GM12892 (cell line): ENCODE measurements at regions not wholly inside any gene's neighbourhood (a gene's known extent, or its start where the extent isn't known, plus 50 kb on each side); places are given as distances from the start of the nearest gene placed in this dataset.

Experiments
- POLR2A ChIP-seq: IDR thresholded peaks from 2 replicates; pipeline ENCODE4 v1.6.1; 2011; ENCODE audit warnings: low read depth, low read length, control low read depth
- POLR2AphosphoS5 ChIP-seq: IDR thresholded peaks from 2 replicates; pipeline ENCODE4 v1.6.1; 2011; ENCODE audit warnings: low read depth, low read length, control low read depth
- TAF1 ChIP-seq: IDR thresholded peaks from 2 replicates; pipeline ENCODE4 v1.6.1; 2011; ENCODE audit warnings: low read depth, mild to moderate bottlenecking, control low read depth, low read length, borderline replicate concordance

DNA sequence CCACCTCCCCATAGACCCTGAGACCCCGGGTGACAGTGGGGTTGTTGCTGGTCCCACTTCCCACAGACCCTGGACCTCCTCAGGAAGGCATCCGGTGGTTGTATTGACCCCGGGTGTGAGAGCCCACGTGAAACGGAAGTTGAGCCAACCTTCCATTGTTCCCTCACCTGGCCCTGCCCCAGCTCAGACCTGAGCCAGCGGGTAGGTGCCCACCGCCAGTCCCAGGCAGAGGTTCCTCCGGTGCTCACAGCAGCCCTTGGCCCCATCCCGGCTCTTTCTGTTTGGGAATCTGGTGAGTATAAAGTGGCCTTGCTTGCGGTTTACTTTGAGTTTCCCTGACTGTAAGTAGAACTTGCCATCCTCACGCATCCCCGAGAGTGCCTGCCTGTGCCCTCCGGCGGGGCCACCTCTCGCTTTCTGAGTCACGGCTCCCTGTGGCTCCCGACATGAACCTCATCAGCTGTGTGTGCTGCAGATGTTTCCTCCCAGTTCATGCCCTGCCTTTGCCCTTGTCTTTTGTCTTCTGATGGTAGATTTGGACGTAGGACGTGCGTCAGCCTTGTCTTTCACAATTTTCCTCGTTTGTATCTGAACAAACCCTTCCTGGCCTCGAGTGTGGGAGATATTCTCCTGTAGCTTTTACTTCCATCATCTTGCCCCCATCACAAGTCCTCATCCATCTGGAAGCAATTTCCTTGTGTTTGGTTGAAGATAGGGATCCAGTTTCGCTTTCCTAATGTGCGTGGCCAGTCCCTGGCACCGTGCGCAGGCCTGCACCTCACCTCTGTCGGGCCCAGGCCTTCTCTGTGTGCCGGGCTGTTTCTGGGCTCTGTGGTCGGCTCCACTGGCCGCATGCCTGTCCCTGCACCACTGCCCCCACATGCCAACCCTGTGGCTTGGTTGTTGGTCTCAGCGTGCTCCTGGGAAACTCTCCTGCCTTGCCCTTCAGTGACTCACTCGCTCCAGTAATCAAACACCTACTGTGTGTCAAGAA, 76.0 kb downstream of the METRNL start:
- TF ChIP-seq POLR2A, result no peak
- TF ChIP-seq POLR2AphosphoS5, result no peak
- no peak for TF ChIP-seq TAF1
